SU-DHL-6 (cell line): ENCODE measurements at regions not wholly inside any gene's neighbourhood (a gene's known extent, or its start where the extent isn't known, plus 50 kb on each side); places are given as distances from the start of the nearest gene placed in this dataset.

Source experiments
- CTCF ChIP-seq: fragments of 200-600 bp; sonication (generic); IDR thresholded peaks from one replicate; pipeline ENCODE4 v1.5.1; 2017; ENCODE audit warnings: antibody characterized with exemption, mild to moderate bottlenecking, low read length, moderate library complexity; ENCODE audit not compliant: insufficient read depth, poor library complexity, severe bottlenecking
- EZH2phosphoT487 ChIP-seq: fragments of 200-600 bp; sonication (generic), shearing (Covaris generic); conservative IDR thresholded peaks from 2 replicates; pipeline ENCODE4 v1.6.1; 2018; ENCODE audit warnings: mild to moderate bottlenecking, antibody characterized with exemption, low read length, moderate library complexity, mixed read lengths

GRCh38 chr14:89096946-89097345 is 272.5 kb downstream of the TTC8 start:
- TF ChIP-seq CTCF (no peak), EZH2phosphoT487 (no peak)
